SK-N-SH treated with all-trans-retinoic acid at 6 μM for 48 hours (cell line): ENCODE measurements at regions not wholly inside any gene's neighbourhood (a gene's known extent, or its start where the extent isn't known, plus 50 kb on each side); places are given as distances from the start of the nearest gene placed in this dataset.
"Not testable (repeated sequence)": the region's sequence is repeated elsewhere in the genome, so short reads cannot be mapped to it uniquely, and the experiment has no call there.

Source experiments
- ATAC-seq: fragments of 200-7000 bp; cut with Tn5 transposase; 3 replicates; pipeline ENCODE4 v1.9.1; 2020; ENCODE audit warnings: mild to moderate bottlenecking, moderate library complexity
- ARNTL ChIP-seq: fragments of 450-650 bp; formaldehyde crosslinking; IDR thresholded peaks from 2 replicates; pipeline ENCODE4 v1.5.0; 2020; ENCODE audit warnings: low read depth, mild to moderate bottlenecking, moderate library complexity, borderline replicate concordance
- BACH2 ChIP-seq: fragments of 250-450 bp; sonication (Bioruptor Pico); IDR thresholded peaks from 2 replicates; pipeline ENCODE4 v1.9.0; 2021; ENCODE audit warnings: mild to moderate bottlenecking, borderline replicate concordance
- CSDC2 ChIP-seq: fragments of 250-450 bp; sonication (Bioruptor Pico); IDR thresholded peaks from 2 replicates; pipeline ENCODE4 v1.5.0; 2020; ENCODE audit warnings: mild to moderate bottlenecking, moderate library complexity
- CSRNP3 ChIP-seq: fragments of 250-450 bp; sonication (Bioruptor Pico); IDR thresholded peaks from 2 replicates; pipeline ENCODE4 v1.5.1; 2021; ENCODE audit warnings: mild to moderate bottlenecking, moderate library complexity
- ESRRG ChIP-seq: fragments of 250-450 bp; sonication (Bioruptor Pico); IDR thresholded peaks from 2 replicates; pipeline ENCODE4 v1.6.1; 2021; ENCODE audit warnings: mild to moderate bottlenecking
- GLIS3 ChIP-seq: fragments of 250-450 bp; sonication (Bioruptor Pico); IDR thresholded peaks from 2 replicates; pipeline ENCODE4 v1.5.0; 2020; ENCODE audit warnings: mild to moderate bottlenecking, moderate library complexity
- ISL1 ChIP-seq: fragments of 250-450 bp; sonication (Bioruptor Pico); IDR thresholded peaks from 2 replicates; pipeline ENCODE4 v2.1.2; 2022; ENCODE audit warnings: mild to moderate bottlenecking, moderate library complexity
- OSR1 ChIP-seq: fragments of 250-450 bp; sonication (Bioruptor Pico); IDR thresholded peaks from 2 replicates; pipeline ENCODE4 v1.8.0; 2022; ENCODE audit warnings: moderate library complexity, mild to moderate bottlenecking, inconsistent platforms
- PPARA ChIP-seq: fragments of 250-450 bp; sonication (Bioruptor Pico); IDR thresholded peaks from 2 replicates; pipeline ENCODE4 v1.5.0; 2020; ENCODE audit warnings: mild to moderate bottlenecking, borderline replicate concordance
- RARB ChIP-seq: fragments of 250-450 bp; sonication (Bioruptor Pico); IDR thresholded peaks from 2 replicates; pipeline ENCODE4 v1.8.0; 2021; ENCODE audit warnings: mild to moderate bottlenecking, moderate library complexity
- SNAI2 ChIP-seq: fragments of 250-450 bp; sonication (Bioruptor Pico); IDR thresholded peaks from 2 replicates; pipeline ENCODE4 v1.5.0; 2020; ENCODE audit warnings: mild to moderate bottlenecking, moderate library complexity
- TCF4 ChIP-seq: fragments of 250-450 bp; sonication (Bioruptor Pico); IDR thresholded peaks from 2 replicates; pipeline ENCODE4 v1.8.0; 2021; ENCODE audit warnings: mild to moderate bottlenecking, moderate library complexity, borderline replicate concordance
- TOX ChIP-seq: fragments of 250-450 bp; sonication (Bioruptor Pico); IDR thresholded peaks from 2 replicates; pipeline ENCODE4 v1.8.0; 2021; ENCODE audit warnings: mild to moderate bottlenecking, moderate library complexity, borderline replicate concordance
- ZFP3 ChIP-seq: fragments of 250-450 bp; sonication (Bioruptor Pico); IDR thresholded peaks from 2 replicates; pipeline ENCODE4 v1.5.0; 2020; ENCODE audit warnings: mild to moderate bottlenecking, moderate library complexity
- ZNF565 ChIP-seq: fragments of 450-650 bp; formaldehyde crosslinking; conservative IDR thresholded peaks from 2 replicates; pipeline ENCODE4 v1.5.0; 2020; ENCODE audit warnings: low read depth, mild to moderate bottlenecking, moderate library complexity
- ZNF70 ChIP-seq: fragments of 450-650 bp; formaldehyde crosslinking; IDR thresholded peaks from 2 replicates; pipeline ENCODE4 v1.5.0; 2020; ENCODE audit warnings: mild to moderate bottlenecking, moderate library complexity
- ZNF8 ChIP-seq: fragments of 450-650 bp; formaldehyde crosslinking; IDR thresholded peaks from 2 replicates; pipeline ENCODE4 v1.5.0; 2020; ENCODE audit warnings: mild to moderate bottlenecking, moderate library complexity
- TF ChIP-seq, protein P1 (sequence below): fragments of 250-450 bp; sonication (Bioruptor Pico); IDR thresholded peaks from 2 replicates; pipeline ENCODE4 v1.8.0; 2020; ENCODE audit warnings: mild to moderate bottlenecking, moderate library complexity, borderline replicate concordance
- TF ChIP-seq, protein P2 (sequence below): fragments of 250-450 bp; sonication (Bioruptor Pico); IDR thresholded peaks from 2 replicates; pipeline ENCODE4 v1.5.1; 2020; ENCODE audit warnings: low read depth, mild to moderate bottlenecking, moderate library complexity
- TF ChIP-seq, protein P3 (sequence below): fragments of 250-450 bp; sonication (Bioruptor Pico); IDR thresholded peaks from 2 replicates; pipeline ENCODE4 v1.8.0; 2021; ENCODE audit warnings: low read depth, mild to moderate bottlenecking, moderate library complexity, borderline replicate concordance

- no peak for ATAC-seq
These were observed 528.3 kb upstream of the PCDH7 start for GRCh38 chr4:30191902-30192301.

DNA sequence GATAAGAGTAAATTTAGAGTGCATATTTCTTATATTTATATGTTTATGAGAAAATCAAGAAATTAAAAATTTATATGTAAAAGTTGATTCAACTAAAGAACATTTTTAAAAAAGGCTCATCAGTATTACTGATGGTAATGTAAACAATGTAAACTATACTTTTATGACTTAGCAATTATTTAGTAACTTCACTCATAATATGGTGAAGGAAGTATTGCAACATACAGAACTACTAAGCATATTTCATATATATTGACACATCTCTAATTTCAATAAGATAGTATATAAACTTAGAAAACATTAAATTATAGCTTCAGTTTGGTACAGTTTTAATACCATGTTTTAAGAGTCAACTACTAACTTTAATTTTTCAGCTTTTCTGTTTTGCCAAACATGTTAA lies 512.8 kb upstream of the PCDH7 start:
- TF ChIP-seq PPARA (no peak), RARB (no peak), ZNF8 (CRISPR knock-in tag) (no peak), GLIS3 (CRISPR knock-in tag) (no peak), CSRNP3 (no peak), ZFP3 (no peak), TCF4 (CRISPR knock-in tag) (no peak), SNAI2 (no peak), OSR1 (CRISPR knock-in tag) (no peak), TOX (CRISPR knock-in tag) (no peak), ARNTL (no peak), ZNF565 (CRISPR knock-in tag) (no peak), CSDC2 (CRISPR knock-in tag) (no peak), BACH2 (no peak), ESRRG (CRISPR knock-in tag) (no peak), ZNF70 (no peak), ISL1 (CRISPR knock-in tag) (no peak)
- TF ChIP-seq, protein P1, sequence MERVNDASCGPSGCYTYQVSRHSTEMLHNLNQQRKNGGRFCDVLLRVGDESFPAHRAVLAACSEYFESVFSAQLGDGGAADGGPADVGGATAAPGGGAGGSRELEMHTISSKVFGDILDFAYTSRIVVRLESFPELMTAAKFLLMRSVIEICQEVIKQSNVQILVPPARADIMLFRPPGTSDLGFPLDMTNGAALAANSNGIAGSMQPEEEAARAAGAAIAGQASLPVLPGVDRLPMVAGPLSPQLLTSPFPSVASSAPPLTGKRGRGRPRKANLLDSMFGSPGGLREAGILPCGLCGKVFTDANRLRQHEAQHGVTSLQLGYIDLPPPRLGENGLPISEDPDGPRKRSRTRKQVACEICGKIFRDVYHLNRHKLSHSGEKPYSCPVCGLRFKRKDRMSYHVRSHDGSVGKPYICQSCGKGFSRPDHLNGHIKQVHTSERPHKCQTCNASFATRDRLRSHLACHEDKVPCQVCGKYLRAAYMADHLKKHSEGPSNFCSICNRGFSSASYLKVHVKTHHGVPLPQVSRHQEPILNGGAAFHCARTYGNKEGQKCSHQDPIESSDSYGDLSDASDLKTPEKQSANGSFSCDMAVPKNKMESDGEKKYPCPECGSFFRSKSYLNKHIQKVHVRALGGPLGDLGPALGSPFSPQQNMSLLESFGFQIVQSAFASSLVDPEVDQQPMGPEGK (CRISPR knock-in tag), result no peak
- TF ChIP-seq, protein P2, sequence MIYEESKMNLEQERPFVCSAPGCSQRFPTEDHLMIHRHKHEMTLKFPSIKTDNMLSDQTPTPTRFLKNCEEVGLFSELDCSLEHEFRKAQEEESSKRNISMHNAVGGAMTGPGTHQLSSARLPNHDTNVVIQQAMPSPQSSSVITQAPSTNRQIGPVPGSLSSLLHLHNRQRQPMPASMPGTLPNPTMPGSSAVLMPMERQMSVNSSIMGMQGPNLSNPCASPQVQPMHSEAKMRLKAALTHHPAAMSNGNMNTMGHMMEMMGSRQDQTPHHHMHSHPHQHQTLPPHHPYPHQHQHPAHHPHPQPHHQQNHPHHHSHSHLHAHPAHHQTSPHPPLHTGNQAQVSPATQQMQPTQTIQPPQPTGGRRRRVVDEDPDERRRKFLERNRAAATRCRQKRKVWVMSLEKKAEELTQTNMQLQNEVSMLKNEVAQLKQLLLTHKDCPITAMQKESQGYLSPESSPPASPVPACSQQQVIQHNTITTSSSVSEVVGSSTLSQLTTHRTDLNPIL (CRISPR knock-in tag), result no peak
- TF ChIP-seq, protein P3, sequence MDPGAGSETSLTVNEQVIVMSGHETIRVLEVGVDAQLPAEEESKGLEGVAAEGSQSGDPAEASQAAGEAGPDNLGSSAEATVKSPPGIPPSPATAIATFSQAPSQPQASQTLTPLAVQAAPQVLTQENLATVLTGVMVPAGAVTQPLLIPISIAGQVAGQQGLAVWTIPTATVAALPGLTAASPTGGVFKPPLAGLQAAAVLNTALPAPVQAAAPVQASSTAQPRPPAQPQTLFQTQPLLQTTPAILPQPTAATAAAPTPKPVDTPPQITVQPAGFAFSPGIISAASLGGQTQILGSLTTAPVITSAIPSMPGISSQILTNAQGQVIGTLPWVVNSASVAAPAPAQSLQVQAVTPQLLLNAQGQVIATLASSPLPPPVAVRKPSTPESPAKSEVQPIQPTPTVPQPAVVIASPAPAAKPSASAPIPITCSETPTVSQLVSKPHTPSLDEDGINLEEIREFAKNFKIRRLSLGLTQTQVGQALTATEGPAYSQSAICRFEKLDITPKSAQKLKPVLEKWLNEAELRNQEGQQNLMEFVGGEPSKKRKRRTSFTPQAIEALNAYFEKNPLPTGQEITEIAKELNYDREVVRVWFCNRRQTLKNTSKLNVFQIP (CRISPR knock-in tag), result no peak
- ATAC-seq, result no peak

More at GRCh38 chr4:30191902-30192301, 528.3 kb upstream of the PCDH7 start:
- TF ChIP-seq CSRNP3, result no peak
- TF ChIP-seq, protein P2 (CRISPR knock-in tag), result no peak
- no peak for TF ChIP-seq PPARA
- no peak for TF ChIP-seq TOX (CRISPR knock-in tag)

DNA sequence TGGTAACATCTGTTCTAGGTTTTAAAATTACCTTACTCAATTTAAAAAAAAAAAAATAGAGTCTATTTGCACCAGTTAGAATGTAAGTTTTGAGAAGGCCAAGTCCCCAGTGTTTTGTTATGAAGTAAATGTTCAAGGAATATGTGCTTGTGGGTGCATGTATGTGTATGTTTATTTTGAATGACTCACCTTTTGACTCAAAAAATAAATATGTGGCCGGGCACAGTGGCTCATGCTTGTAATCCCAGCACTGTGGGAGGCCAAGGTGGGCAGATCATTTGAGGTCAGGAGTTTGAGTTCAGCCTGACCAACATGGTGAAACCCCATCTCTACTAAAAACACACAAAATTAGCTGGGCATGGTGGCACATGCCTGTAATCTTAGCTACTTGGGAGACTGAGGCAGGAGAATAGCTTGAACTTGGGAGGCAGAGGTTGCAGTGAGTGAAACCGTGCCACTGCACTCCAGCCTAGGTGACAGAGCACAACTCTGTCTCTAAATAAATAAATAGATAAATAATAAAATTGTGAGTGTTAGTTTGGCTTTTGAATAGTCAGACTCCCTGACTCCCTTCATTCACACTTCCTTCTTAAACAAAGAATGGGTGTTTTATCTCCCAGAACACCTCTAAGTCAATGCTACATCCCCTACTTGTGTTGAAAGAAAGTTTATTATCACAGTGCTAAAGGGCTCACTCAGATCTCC lies 511.3 kb upstream of the PCDH7 start:
- TF ChIP-seq RARB (no peak), ZNF565 (CRISPR knock-in tag) (no peak), ZNF8 (CRISPR knock-in tag) (no peak), ARNTL (no peak), SNAI2 (no peak)
- TF ChIP-seq, protein P2 (CRISPR knock-in tag), result no peak
- TF ChIP-seq, all 23 proteins: peak for 0
- no peak for ATAC-seq

- ATAC-seq, result not testable (repeated sequence)
These were observed 504.2 kb upstream of the PCDH7 start for GRCh38 chr4:30215973-30216372.
